ENCODE measurements at regions not wholly inside any gene's neighbourhood (a gene's known extent, or its start where the extent isn't known, plus 50 kb on each side); places are given as distances from the start of the nearest gene placed in this dataset.

DNA sequence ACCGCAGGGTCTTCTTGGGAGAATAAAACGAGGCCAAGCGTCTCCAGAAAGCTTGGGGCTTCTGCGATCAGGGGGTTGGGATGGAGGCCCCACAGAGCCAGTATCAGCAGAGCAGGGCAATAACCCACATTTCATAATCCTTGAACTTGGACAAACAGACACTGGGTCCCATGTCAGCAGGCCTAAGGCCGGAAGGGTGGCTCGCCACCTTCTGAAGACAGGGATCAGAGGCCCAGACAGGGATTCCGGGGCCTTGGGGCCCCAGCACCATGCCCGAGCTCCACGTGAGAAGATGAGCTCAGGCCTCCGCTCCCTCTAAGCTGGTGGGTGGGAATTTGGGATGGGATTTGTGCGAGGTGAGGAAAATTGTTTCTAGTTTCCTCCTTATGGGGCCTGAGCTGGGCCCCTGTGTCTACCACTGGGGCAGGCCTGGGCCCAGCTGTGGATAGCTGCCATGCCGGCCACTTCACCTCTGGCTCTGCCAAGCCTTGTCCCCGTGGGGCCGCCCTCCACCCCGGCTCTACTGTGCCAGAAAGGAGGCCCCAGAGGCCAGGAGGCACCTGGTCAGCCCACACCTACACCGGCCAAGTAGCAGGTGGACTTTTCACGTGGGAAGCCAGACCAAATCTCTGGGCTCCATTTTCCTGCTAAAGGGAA is 67.2 kb upstream of the DLK1 start:
- no peak for DNase-seq

DNA sequence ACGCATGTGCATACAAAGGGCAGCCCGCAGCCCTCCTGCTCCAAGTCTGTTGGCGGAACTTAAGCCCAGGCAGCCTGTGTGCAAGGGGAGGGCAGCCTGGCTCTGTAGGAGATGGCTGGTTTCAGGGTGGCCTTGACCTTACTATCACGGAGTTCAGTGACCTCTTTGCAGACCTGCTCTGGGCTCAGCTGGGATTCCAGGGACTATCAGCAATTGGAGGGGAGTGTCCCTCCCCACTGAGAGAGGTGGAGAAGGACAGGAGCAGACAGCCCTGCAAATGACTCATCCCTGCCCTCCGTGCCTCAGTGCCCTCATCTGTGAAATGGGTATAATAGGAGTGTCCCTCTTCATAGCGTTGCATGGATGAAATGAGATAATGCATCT is 66.2 kb upstream of the DLK1 start:
- no peak for DNase-seq

DNA sequence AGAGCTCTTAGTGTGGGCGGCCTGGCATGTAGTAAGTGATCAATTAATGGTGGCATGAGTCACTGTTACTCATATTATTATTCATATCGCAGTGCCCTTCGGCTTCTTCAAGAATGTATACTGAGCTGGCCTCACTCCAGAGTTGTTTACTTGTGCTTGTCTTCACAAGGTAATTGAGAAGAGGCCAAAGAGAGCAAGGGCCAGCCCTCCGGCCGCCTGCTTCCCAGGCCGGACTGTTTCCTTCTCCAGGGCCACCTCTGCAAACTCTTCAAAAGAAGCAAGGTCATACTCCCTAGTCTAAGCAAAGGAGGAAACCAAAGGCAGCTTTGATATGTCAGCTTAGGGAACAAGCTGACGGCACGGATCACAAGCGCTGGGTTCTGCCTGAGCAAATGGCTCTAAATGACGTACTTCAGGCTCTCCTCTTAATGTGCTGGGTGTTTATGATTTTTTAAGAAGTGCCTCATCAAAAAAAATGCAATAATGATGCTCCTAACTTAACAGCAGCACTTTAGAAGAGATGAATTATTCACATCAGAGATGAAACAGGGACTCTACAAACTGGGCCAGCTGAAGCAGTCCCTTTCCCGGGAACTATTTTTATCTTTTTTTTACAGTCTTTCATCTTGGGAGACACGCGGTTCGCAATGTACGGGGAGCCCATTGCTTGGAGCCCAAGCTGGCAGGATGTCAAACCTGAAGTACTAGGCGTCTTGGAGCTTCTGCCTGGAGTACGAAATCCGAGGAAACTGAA is 65.6 kb upstream of the DLK1 start:
- no peak for DNase-seq

DNA sequence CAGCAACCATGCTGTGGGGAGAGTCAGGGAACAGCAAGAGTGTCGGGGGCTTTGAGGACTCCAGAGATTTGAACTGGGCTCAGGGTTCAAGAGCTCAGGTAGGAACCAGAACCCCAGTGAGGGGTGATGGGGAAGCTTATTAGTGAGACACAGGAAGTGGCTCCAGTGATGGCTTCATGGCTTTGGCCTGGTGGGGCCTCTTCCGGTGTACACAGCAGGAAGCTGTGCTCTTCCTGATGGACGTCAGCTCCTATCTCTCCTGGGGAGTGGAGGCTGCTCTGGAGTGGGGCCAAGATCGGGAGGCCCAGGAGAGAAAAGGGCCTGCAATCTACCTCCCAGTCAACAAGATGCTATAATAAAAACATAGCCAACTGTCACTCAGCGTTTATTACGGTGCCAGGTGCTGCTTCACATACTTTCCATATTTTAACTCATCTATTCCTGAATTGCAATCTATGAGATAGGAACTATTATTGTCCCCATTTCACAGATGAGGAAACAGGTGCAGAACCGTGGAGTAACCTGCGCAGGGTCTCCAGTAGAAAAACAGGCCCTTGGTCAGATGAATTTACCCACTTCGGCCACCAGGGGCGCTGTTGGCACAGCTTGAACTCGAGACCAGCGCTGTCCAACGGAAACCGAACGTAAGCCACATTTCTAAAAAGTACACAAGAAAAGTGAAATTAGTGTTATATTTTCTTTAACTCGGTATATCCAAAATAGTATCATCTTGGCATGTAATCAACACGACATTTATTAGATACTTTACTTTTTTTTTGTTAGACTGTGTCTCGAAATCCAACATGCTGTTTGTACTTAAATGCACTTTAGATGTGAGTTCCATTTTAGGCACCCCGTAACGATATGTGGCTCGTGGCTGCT is 63.6 kb upstream of the DLK1 start:
- DNase-seq: peak; percentile 73

- no peak for DNase-seq
Measured at GRCh38 chr14:100663761-100664052, 63.0 kb upstream of the DLK1 start.

DNA sequence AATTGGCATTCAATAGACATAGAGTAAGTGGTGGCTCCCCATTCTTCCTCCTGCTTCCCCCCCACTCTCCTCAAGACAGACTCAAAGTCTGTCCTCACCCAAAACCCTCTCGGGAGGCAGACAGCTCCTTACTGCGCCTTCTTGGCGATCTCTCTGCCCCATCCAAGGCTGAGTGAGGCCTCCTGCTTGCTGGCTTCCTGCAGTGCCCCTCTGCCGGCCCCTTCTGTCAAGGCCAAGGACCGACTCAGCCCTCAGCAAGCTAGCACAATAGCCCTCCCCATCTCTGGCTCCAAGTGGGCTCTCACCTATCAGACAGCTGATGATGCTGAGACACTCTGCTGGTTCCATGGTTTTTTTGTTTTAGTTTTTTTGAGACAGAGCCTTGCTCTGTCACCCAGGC is 62.5 kb upstream of the DLK1 start:
- DNase-seq: no peak

DNA sequence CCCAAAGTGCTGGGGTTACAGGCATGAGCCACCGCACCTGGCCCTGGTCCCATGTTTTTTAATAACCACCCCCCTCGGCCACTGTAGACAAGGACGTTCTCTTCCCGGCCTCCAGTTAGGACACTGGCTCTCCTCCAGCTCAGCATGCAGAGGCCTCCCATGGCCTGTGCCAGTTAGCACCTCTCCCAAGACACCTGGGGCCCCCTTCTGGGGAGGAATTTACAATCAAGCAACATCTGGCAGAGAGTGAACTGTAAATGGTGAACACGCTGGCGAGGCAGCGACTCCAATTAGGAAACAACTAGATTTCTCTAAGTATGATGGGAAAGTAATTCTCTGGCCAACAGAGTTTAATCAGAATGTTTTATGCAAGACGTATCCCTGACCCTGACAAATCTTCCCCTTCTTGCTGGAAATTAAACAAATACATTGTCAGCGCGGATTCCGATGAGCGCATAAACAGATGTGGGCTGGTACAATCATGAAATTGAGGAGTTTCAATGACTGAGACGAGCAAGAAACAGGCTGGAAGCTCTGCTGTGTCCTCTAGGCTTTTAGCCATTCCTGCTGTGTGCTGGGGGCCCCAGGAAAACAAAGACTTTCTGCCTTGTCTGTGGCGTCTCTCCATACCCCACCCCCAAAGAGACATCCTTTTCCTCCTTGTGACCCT is 61.7 kb upstream of the DLK1 start:
- no peak for DNase-seq

- no peak for DNase-seq
Measured at GRCh38 chr14:100665511-100666032, 61.1 kb upstream of the DLK1 start.

- no peak for DNase-seq
Measured at GRCh38 chr14:100666403-100666802, 60.3 kb upstream of the DLK1 start.

DNA sequence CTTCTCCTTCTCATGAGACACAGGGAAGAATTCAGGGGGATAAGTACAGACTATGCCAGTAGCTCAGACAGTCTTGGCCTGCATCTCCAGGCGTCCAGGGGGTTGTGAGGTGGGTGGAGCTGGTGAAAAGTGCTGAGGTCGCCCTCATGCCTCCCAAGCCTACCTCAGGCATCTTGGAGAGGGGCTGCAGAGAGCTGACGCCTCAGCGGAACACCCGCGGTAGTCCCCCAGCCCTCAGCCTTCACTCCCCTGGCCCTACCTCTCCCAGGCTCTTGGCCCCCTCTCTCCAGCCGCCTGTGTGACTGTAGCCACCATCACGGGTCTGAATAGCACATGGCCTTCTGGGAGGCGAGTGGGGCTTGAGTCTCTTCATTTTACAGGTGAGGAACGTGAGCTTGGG is 59.8 kb upstream of the DLK1 start:
- DNase-seq: no peak

GRCh38 chr14:100667656-100668055 is 59.0 kb upstream of the DLK1 start:
- DNase-seq: no peak

DNA sequence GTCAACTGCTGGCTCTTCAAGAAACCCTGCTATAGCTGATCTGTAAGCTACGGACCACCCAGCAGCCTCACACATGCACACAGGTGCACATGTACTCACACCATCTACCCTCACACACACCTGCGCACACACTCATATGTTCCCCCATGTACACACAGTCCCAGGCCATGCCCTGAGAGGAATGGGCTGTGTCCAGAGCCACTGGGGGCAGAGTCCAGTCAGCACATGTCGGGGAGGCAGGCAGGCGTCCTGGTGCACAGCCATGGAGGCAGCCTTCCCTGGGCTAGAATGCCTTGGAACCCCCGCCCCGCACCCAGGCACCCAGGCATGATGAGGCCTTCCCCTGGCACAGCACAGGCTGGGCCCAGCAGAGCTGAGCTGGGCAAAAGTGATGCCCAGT is 58.3 kb upstream of the DLK1 start:
- DNase-seq: no peak

DNA sequence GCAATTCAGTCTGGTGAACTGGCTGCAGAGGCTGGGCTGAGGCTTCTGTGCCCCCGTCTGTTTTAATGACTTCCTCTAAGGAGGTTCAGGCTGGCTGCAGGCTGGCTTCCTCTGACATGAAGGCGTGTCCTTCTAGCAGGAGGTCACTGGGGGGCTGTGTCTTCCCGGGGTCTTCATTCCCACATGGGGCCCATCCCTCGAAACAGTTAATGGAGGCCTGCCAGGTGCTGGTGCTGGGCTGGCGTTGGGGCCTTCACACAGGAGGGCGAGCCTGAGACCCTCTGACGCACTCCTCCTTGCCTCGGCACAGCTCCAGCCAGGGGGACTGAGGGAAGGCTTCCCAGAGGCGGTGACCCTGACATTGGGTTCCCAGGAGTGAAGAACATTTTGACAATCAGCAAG is 57.7 kb upstream of the DLK1 start:
- no peak for DNase-seq

DNA sequence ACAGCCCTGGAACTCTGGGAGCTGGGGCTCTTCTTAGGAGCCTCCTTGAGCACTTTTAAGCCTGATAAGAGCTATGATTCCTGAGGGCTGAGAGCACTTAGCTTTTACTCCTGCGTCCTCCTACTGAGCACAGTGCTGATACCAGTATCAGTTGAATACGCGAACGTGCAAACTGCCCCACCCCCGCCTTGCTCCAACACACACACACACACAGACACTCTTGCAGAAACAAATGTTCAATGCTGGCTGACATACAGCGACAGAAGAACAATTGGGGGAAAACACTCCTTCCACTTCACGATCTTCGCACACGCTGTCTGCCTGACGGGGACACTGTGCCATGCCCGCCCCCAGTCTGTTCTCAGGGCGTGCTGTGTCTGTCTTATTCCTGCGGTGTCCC is 57.2 kb upstream of the DLK1 start:
- DNase-seq: no peak

GRCh38 chr14:100670017-100670752 is 56.5 kb upstream of the DLK1 start:
- no peak for DNase-seq

DNA sequence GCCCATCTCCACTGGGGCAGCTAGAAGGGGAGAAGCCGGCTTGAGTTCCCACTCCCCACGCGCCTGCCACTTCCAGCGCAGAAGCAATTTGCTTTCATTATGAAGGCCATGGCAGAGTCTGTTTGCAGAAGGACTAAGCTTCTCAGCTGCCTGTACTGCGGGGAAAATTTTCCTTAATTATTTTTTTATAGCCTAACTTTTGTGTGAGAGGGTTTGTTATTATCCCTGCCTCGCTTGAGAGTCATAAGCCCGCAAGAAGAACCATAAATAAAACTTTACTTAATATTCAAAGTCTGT is 56.0 kb upstream of the DLK1 start:
- no peak for DNase-seq

GRCh38 chr14:100671386-100671901 is 55.2 kb upstream of the DLK1 start:
- no peak for DNase-seq

DNA sequence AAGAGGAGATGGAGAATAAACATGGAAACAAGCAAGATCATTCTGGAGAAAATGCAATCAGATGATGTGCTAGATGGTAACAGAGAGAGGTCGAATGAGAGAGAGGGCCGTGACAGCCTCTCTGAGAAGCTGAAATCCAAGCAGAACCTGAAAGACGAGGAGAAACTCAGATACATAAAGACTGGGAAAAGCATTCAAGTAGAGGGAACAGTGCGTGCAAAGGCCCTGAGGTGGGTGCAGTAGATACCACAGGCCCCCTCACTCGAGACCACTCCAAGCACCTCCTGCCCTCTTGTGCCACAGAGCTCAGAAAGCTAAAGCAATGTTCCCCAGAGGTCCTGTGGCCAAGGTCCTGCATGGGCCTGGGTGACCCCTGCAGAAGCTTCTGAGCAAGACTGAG is 54.8 kb upstream of the DLK1 start:
- DNase-seq: no peak

DNA sequence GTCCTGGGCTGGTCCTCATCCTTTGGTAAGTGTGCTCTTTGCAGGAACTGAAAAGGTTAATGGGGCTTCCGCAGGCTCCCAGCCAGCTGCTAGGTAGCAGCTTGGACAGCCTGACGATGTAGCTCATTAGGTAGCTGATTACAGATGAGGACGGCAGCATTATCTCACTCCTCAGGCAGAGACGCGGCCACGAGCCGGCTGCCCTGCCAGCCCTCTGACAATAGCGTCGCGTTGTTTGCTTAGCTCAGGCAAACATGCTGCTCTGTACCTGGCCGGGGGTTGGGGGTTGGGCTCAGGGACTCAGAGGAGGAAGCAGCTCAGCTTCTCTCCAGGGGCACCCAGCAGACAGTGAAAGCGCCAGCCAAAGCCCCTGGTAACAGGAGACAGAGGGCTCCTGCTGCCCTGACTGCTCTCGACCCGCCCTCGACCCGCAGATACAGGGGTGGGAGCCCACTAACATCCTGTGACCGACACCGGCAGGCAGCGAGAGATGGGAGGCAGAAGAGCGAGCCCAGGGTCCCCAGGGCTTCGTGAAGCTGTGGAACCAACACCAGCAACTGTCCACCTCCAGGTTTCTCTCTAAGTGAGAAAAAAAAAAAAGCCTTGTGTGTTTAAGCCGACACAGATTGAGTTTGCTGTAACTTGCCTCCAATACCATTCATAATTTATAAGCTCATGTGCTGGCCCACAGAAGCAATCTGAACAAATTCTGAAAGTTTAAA is 53.4 kb upstream of the DLK1 start:
- DNase-seq: peak; percentile 75

GRCh38 chr14:100673807-100674154 is 52.9 kb upstream of the DLK1 start:
- no peak for DNase-seq

- no peak for DNase-seq
Measured at GRCh38 chr14:100674428-100674827, 52.3 kb upstream of the DLK1 start.

Measured in islet precursor cell (in vitro differentiated cells).